ENCODE measurements at regions not wholly inside any gene's neighbourhood (a gene's known extent, or its start where the extent isn't known, plus 50 kb on each side); places are given as distances from the start of the nearest gene placed in this dataset.
"Not testable (repeated sequence)": the region's sequence is repeated elsewhere in the genome, so short reads cannot be mapped to it uniquely, and the experiment has no call there.

- TF ChIP-seq CTCF (IDR thresholded peaks at IDR 0.05 in 4 of 5, conservative IDR thresholded peaks at IDR 0.05 in 1 of 5) = no peak
- no peak for TF ChIP-seq POLR2A (IDR thresholded peaks at IDR 0.05)
- H3K4me1 ChIP-seq = no peaks in the 10 kb centered on the region
- no peak overlapping the region for H3K27ac ChIP-seq
- in situ Hi-C loops (cut with MboI; ENCODE audit: low sequenced_read_pairs in 4 of 4) (no loop called here), intact Hi-C loops (cut with DNase I; ENCODE audit: low total_unique reads) (no loop called here)
- H3K4me3 ChIP-seq = no peak overlapping the region
- DNase-seq (no peak), ATAC-seq (no peak)
- H3K9me3 ChIP-seq = no peaks in the 10 kb centered on the region
- no peaks in the 10 kb centered on the region for H3K27me3 ChIP-seq
- H3K36me3 ChIP-seq = no peaks in the 10 kb centered on the region
These were observed 553.0 kb downstream of the NTRK3 start for GRCh38 chr15:87703327-87704111.

- H3K27me3 ChIP-seq = no peaks in the 10 kb centered on the region
- intact Hi-C loops (cut with DNase I; ENCODE audit: low total_unique reads) = no loop called here
- no peaks in the 10 kb centered on the region for H3K9me3 ChIP-seq
- TF ChIP-seq CTCF (IDR thresholded peaks at IDR 0.05 in 4 of 5, conservative IDR thresholded peaks at IDR 0.05 in 1 of 5) (no peak), POLR2A (IDR thresholded peaks at IDR 0.05) (no peak)
- H3K27ac ChIP-seq = no peak overlapping the region
- in situ Hi-C loops (cut with MboI; ENCODE audit: low sequenced_read_pairs in 4 of 4) = no loop called here
- H3K4me3 ChIP-seq = no peak overlapping the region
- no peak for DNase-seq
- ATAC-seq = no peak
- no peaks in the 10 kb centered on the region for H3K36me3 ChIP-seq
- no peaks in the 10 kb centered on the region for H3K4me1 ChIP-seq
These were observed 554.3 kb downstream of the NTRK3 start for GRCh38 chr15:87702270-87702669.

DNA sequence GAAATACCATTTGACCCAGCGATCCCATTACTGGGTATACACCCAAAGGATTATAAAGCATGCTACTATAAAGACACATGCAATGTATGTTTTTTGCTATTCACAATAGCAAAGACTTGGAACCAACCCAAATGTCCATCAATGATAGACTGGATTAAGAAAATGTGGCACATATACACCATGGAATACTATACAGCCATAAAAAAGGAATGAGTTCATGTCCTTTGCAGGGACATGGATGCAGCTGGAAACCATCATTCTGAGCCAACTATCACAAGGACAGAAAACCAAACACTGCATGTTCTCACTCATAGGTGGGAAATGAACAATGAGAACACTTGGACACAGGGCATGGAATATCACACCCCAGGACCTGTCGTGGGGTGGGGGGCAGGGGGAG is 558.1 kb downstream of the NTRK3 start:
- H3K4me1 ChIP-seq; DNase-seq; H3K36me3 ChIP-seq; H3K27me3 ChIP-seq; H3K4me3 ChIP-seq; ATAC-seq; H3K27ac ChIP-seq; in situ Hi-C loops (cut with MboI; ENCODE audit: low sequenced_read_pairs in 4 of 4); intact Hi-C loops (cut with DNase I; ENCODE audit: low total_unique reads); H3K9me3 ChIP-seq: not testable (repeated sequence)

GRCh38 chr15:87689716-87690115 is 566.8 kb downstream of the NTRK3 start:
- intact Hi-C loops (cut with DNase I; ENCODE audit: low total_unique reads) = no loop called here
- Histone ChIP-seq H3K9me3 (no peaks in the 10 kb centered on the region), H3K27ac (no peak overlapping the region), H3K27me3 (no peaks in the 10 kb centered on the region), H3K4me1 (no peaks in the 10 kb centered on the region), H3K4me3 (no peak overlapping the region), H3K36me3 (no peaks in the 10 kb centered on the region)
- no peak for ATAC-seq
- in situ Hi-C loops (cut with MboI; ENCODE audit: low sequenced_read_pairs in 4 of 4) = no loop called here
- no peak for TF ChIP-seq POLR2A (IDR thresholded peaks at IDR 0.05)
- TF ChIP-seq CTCF (IDR thresholded peaks at IDR 0.05 in 4 of 5, conservative IDR thresholded peaks at IDR 0.05 in 1 of 5) = no peak
- DNase-seq = no peak

- Histone ChIP-seq H3K27ac (no peak overlapping the region), H3K27me3 (no peaks in the 10 kb centered on the region), H3K9me3 (no peaks in the 10 kb centered on the region), H3K4me3 (no peak overlapping the region), H3K4me1 (no peaks in the 10 kb centered on the region), H3K36me3 (no peaks in the 10 kb centered on the region)
- intact Hi-C loops (cut with DNase I; ENCODE audit: low total_unique reads) = no loop called here
- in situ Hi-C loops (cut with MboI; ENCODE audit: low sequenced_read_pairs in 4 of 4) = no loop called here
- no peak for ATAC-seq
- DNase-seq = no peak
- TF ChIP-seq POLR2A (IDR thresholded peaks at IDR 0.05) (no peak), CTCF (IDR thresholded peaks at IDR 0.05 in 4 of 5, conservative IDR thresholded peaks at IDR 0.05 in 1 of 5) (no peak)
These were observed 569.0 kb downstream of the NTRK3 start for GRCh38 chr15:87687523-87687870.
